CD14-positive monocyte (primary cell): ENCODE measurements at regions not wholly inside any gene's neighbourhood (a gene's known extent, or its start where the extent isn't known, plus 50 kb on each side); places are given as distances from the start of the nearest gene placed in this dataset.

ENCODE experiments used
- DNase-seq, 3 donors: peaks; one replicate each; pipeline ENCODE4 v3.0.0-alpha.2; 2011 to 2022
- H2AFZ ChIP-seq: 2 replicates; pipeline ENCODE4 v1.6.0; 2012; ENCODE audit warnings: mild to moderate bottlenecking, low read depth, low read length, inconsistent platforms; ENCODE audit not compliant: insufficient read depth, poor library complexity, severe bottlenecking
- H3K27ac ChIP-seq, 2 donors: 1 replicate in 1 of 2; 2 replicates in 1 of 2; pipeline ENCODE4 v1.5.1; 2012 to 2013; ENCODE audit warnings: low read length in 2 of 2, control low read depth in 1 of 2, inconsistent platforms in 1 of 2, low read depth in 1 of 2, mild to moderate bottlenecking in 1 of 2
- H3K27me3 ChIP-seq, 2 donors: one replicate each; pipeline versions ENCODE4 v1.6.0 to v1.6.1; 2011 to 2013; ENCODE audit warnings: low read length in 2 of 2; ENCODE audit not compliant: control insufficient read depth in 2 of 2, insufficient read depth in 2 of 2
- H3K36me3 ChIP-seq, 2 donors: replicated peaks in 1 of 2; 1 replicate in 1 of 2; 2 replicates in 1 of 2; pipeline versions ENCODE4 v1.5.1 to v1.6.1; 2012 to 2013; ENCODE audit warnings: low read length in 2 of 2, control low read depth in 1 of 2, inconsistent platforms in 1 of 2, mild to moderate bottlenecking in 1 of 2; ENCODE audit not compliant: insufficient read depth in 2 of 2, control insufficient read depth in 1 of 2
- H3K4me1 ChIP-seq, 2 donors: 1 replicate in 1 of 2; 2 replicates in 1 of 2; pipeline versions ENCODE4 v1.5.1 to v1.6.1; 2012 to 2013; ENCODE audit warnings: low read length in 2 of 2, control low read depth in 1 of 2, inconsistent platforms in 1 of 2, mild to moderate bottlenecking in 1 of 2, moderate library complexity in 1 of 2; ENCODE audit not compliant: insufficient read depth in 2 of 2, control insufficient read depth in 1 of 2
- H3K4me2 ChIP-seq: replicated peaks from 2 replicates; pipeline ENCODE3; 2012; ENCODE audit warnings: low read length, moderate library complexity, mild to moderate bottlenecking; ENCODE audit not compliant: poor library complexity, severe bottlenecking; ENCODE audit errors: extremely low read depth
- H3K4me3 ChIP-seq, 3 experiments: fragments of 200-600 bp in 1 of 3; sonication (generic) in 1 of 3; replicated peaks in 1 of 3; 1 replicate in 2 of 3; 2 replicates in 1 of 3; pipeline ENCODE4 v1.5.1; 2011 to 2013; ENCODE audit warnings: low read length in 3 of 3, mild to moderate bottlenecking in 3 of 3, control low read depth in 2 of 3, low read depth in 2 of 3, inconsistent platforms in 1 of 3, moderate library complexity in 1 of 3
- H3K79me2 ChIP-seq: 2 replicates; pipeline ENCODE4 v1.6.0; 2012; ENCODE audit warnings: mild to moderate bottlenecking, control low read depth, inconsistent platforms, low read length, moderate library complexity; ENCODE audit not compliant: insufficient read depth
- H3K9ac ChIP-seq: 2 replicates; pipeline ENCODE4 v1.6.0; 2017; ENCODE audit warnings: low read length, mild to moderate bottlenecking; ENCODE audit not compliant: insufficient read depth, poor library complexity, severe bottlenecking
- H3K9me3 ChIP-seq, 2 donors: replicated peaks in 1 of 2; 1 replicate in 1 of 2; 2 replicates in 1 of 2; pipeline versions ENCODE4 v1.5.1 to v1.6.1; 2012 to 2013; ENCODE audit warnings: low read length in 2 of 2, control low read depth in 1 of 2; ENCODE audit not compliant: control insufficient read depth in 1 of 2, insufficient read depth in 1 of 2
- H4K20me1 ChIP-seq: 2 replicates; pipeline ENCODE4 v1.6.0; 2012; ENCODE audit warnings: mild to moderate bottlenecking, low read length, control low read depth, moderate library complexity; ENCODE audit not compliant: insufficient read depth
- H3K27ac Mint-ChIP-seq, 7 donors: one replicate each; pipeline ENCODE4 v1.8.0; 2020; ENCODE audit warnings: mild to moderate bottlenecking in 7 of 7, mixed read lengths in 7 of 7, moderate library complexity in 6 of 7, inconsistent platforms in 2 of 7
- H3K27me3 Mint-ChIP-seq, 3 donors: one replicate each; pipeline ENCODE4 v1.8.0; 2021 to 2022; ENCODE audit warnings: low read depth in 3 of 3, mild to moderate bottlenecking in 3 of 3, mixed read lengths in 3 of 3, moderate library complexity in 3 of 3, inconsistent platforms in 1 of 3
- H3K36me3 Mint-ChIP-seq, 2 donors: one replicate each; pipeline ENCODE4 v1.8.0; 2020; ENCODE audit warnings: mixed read lengths in 2 of 2, inconsistent platforms in 1 of 2, mild to moderate bottlenecking in 1 of 2
- H3K4me1 Mint-ChIP-seq: one replicate; pipeline ENCODE4 v1.8.0; 2020; ENCODE audit warnings: mild to moderate bottlenecking, mixed read lengths
- H3K4me3 Mint-ChIP-seq, 2 donors: one replicate each; pipeline ENCODE4 v1.8.0; 2020; ENCODE audit warnings: mild to moderate bottlenecking in 2 of 2, mixed read lengths in 2 of 2, moderate library complexity in 1 of 2
- H3K9me3 Mint-ChIP-seq, 7 donors: one replicate each; pipeline ENCODE4 v1.8.0; 2020 to 2022; ENCODE audit warnings: mixed read lengths in 7 of 7, mild to moderate bottlenecking in 6 of 7, moderate library complexity in 6 of 7, inconsistent platforms in 2 of 7
- WGBS: methylation state at CpG from one replicate; pipeline ENCODE4 v1.1.5; 2013; ENCODE audit warnings: missing lambda C conversion rate; ENCODE audit not compliant: insufficient coverage; 5-methylcytosine and 5-hydroxymethylcytosine counted together
- intact Hi-C, 2 donors: fragments of 100-400 bp; cut with micrococcal nuclease; formaldehyde crosslinking; loops; one replicate each; pipeline versions ENCODE4 v1.15.0 to v1.15.1; 2023
- TF ChIP-seq, protein P1 (sequence below): fragments of 200-600 bp; IDR thresholded peaks from one replicate; pipeline ENCODE4 v1.8.0; 2022; ENCODE audit warnings: antibody characterized with exemption, mild to moderate bottlenecking

DNA sequence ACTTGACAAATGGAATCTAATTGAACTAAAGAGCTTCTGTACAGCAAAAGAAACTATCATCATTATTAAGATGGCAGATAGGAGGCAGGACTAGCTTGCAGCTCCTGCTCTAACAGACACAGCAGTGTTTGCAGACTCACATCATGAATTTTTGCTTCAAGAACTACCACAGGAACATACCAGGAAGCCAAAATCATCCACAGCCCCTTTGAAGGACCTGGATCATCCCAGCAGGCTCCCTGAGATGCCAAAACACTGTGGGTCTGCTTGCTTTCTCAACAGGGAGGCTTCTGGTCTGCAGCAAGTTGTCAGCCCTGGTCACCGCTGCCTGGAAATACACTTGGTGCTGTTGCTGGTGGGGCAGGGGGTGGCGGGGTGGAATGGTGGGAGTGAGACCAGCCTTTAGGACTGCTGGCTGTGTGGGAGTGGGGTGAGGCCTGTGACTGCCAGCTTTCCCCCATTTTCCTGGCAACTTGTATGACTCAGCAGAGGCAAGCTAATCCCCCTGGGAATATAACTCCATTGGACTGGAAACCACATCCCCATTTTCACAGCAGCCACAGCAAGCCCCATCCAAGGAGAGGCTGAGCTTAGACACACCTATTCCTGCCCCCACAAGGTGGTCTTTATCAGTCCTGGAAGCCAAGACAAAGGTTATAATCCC is 533.8 kb upstream of the CYLC2 start:
- no peak overlapping the region for H3K27ac Mint-ChIP-seq
- no peaks in the 10 kb centered on the region for H3K79me2 ChIP-seq
- no peaks in the 10 kb centered on the region for H3K4me1 Mint-ChIP-seq
- H2AFZ ChIP-seq = no peak overlapping the region
- no peaks in the 10 kb centered on the region for H3K27me3 ChIP-seq
- H3K4me3 Mint-ChIP-seq = no peak overlapping the region
- H3K9me3 ChIP-seq = peaks cover 0 to 7% of the 10 kb centered on the region in 2 donors
- no peak overlapping the region for H3K4me3 ChIP-seq
- no peak overlapping the region for H3K9ac ChIP-seq
- no peak overlapping the region for H3K4me2 ChIP-seq
- H3K4me1 ChIP-seq = no peaks in the 10 kb centered on the region
- TF ChIP-seq, protein P1, sequence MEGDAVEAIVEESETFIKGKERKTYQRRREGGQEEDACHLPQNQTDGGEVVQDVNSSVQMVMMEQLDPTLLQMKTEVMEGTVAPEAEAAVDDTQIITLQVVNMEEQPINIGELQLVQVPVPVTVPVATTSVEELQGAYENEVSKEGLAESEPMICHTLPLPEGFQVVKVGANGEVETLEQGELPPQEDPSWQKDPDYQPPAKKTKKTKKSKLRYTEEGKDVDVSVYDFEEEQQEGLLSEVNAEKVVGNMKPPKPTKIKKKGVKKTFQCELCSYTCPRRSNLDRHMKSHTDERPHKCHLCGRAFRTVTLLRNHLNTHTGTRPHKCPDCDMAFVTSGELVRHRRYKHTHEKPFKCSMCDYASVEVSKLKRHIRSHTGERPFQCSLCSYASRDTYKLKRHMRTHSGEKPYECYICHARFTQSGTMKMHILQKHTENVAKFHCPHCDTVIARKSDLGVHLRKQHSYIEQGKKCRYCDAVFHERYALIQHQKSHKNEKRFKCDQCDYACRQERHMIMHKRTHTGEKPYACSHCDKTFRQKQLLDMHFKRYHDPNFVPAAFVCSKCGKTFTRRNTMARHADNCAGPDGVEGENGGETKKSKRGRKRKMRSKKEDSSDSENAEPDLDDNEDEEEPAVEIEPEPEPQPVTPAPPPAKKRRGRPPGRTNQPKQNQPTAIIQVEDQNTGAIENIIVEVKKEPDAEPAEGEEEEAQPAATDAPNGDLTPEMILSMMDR = no peak
- WGBS = 67% methylated on average over 1 of the region's 2 CpGs
- no peak overlapping the region for H3K27ac ChIP-seq
- H3K27me3 Mint-ChIP-seq = no peaks in the 10 kb centered on the region
- H3K36me3 Mint-ChIP-seq = no peaks in the 10 kb centered on the region
- DNase-seq = no peak
- peaks cover 0 to 10% (median 2%) of the 10 kb centered on the region in 7 donors for H3K9me3 Mint-ChIP-seq
- H4K20me1 ChIP-seq = no peaks in the 10 kb centered on the region
- no peaks in the 10 kb centered on the region for H3K36me3 ChIP-seq
- intact Hi-C loops = no loop called here

DNA sequence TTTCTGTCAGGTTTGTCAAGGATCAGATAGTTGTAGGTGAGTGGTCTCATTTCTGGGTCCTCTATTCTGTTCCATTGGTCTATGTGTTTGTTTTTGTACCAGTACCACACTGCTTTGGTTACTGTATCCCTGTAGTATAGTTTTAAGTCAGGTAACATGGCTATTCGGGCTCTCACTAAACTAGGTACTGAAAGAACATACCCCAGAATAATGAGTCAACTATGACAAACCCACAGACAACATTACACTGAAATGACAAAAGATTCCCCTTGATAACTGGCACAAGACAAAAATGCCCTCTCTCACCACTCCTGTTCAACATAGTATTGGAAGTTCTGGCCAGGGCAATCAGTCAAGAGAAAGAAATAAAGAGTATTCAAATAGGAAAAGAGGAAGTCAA is 535.3 kb upstream of the CYLC2 start:
- no CpG with 5 or more reads among the region's 1 CpG for WGBS
- no peak overlapping the region for H3K4me3 ChIP-seq
- intact Hi-C loops = no loop called here
- Mint-ChIP-seq H3K27ac (no peak overlapping the region), H3K9me3 (peaks cover 0 to 10% (median 2%) of the 10 kb centered on the region in 7 donors), H3K36me3 (no peaks in the 10 kb centered on the region), H3K4me3 (no peak overlapping the region), H3K4me1 (no peaks in the 10 kb centered on the region), H3K27me3 (peaks cover 0 to 1% (median 0%) of the 10 kb centered on the region in 3 donors)
- H3K27ac ChIP-seq = no peak overlapping the region
- H4K20me1 ChIP-seq = no peaks in the 10 kb centered on the region
- H3K9ac ChIP-seq = no peak overlapping the region
- DNase-seq = no peak
- no peak overlapping the region for H2AFZ ChIP-seq
- H3K4me1 ChIP-seq = no peaks in the 10 kb centered on the region
- no peaks in the 10 kb centered on the region for H3K79me2 ChIP-seq
- no peaks in the 10 kb centered on the region for H3K27me3 ChIP-seq
- TF ChIP-seq, protein P1 = no peak
- H3K9me3 ChIP-seq = peaks cover 0 to 7% of the 10 kb centered on the region in 2 donors
- no peaks in the 10 kb centered on the region for H3K36me3 ChIP-seq
- H3K4me2 ChIP-seq = no peak overlapping the region
